ENCODE measurements at regions not wholly inside any gene's neighbourhood (a gene's known extent, or its start where the extent isn't known, plus 50 kb on each side); places are given as distances from the start of the nearest gene placed in this dataset.

GRCh38 chr2:238655974-238656722 is 191.7 kb upstream of the TWIST2 start:
- POLR2A ChIA-PET: no interaction called here
- Mint-ChIP-seq H3K9me3 (peaks cover 0 to 10% (median 0%) of the 10 kb centered on the region in 9 donors), H3K27ac (no peak overlapping the region)

GRCh38 chr2:238657132-238658053 is 190.5 kb upstream of the TWIST2 start:
- ATAC-seq: no peak
- no peak for DNase-seq
- H3K27ac Mint-ChIP-seq: no peak overlapping the region
- H3K4me3 Mint-ChIP-seq: no peak overlapping the region
- peaks cover 0 to 16% (median 0%) of the 10 kb centered on the region in 9 donors for H3K9me3 Mint-ChIP-seq
- H3K36me3 Mint-ChIP-seq: peaks cover 0 to 5% (median 0%) of the 10 kb centered on the region in 3 donors
- POLR2A ChIA-PET: no interaction called here
- H3K27me3 Mint-ChIP-seq: peaks cover 3 to 8% (median 6%) of the 10 kb centered on the region in 5 donors
- no peaks in the 10 kb centered on the region for H3K4me1 Mint-ChIP-seq

More at GRCh38 chr2:238655974-238656722, 191.7 kb upstream of the TWIST2 start:
- peaks cover 0 to 2% (median 0%) of the 10 kb centered on the region in 3 donors for H3K36me3 Mint-ChIP-seq
- H3K27me3 Mint-ChIP-seq: peaks cover 2 to 18% (median 8%) of the 10 kb centered on the region in 5 donors
- H3K4me1 Mint-ChIP-seq: no peaks in the 10 kb centered on the region
- no peak for DNase-seq
- no peak overlapping the region for H3K4me3 Mint-ChIP-seq
- ATAC-seq: no peak

GRCh38 chr2:238658054-238658407 is 189.9 kb upstream of the TWIST2 start:
- Mint-ChIP-seq H3K27ac (no peak overlapping the region), H3K36me3 (peaks cover 0 to 5% (median 0%) of the 10 kb centered on the region in 3 donors)

GRCh38 chr2:238658820-238659219 is 189.1 kb upstream of the TWIST2 start:
- Mint-ChIP-seq H3K27me3 (peaks cover 5 to 9% (median 8%) of the 10 kb centered on the region in 5 donors), H3K4me3 (no peak overlapping the region), H3K9me3 (peaks cover 0 to 28% (median 4%) of the 10 kb centered on the region in 9 donors), H3K4me1 (no peaks in the 10 kb centered on the region), H3K27ac (no peak overlapping the region), H3K36me3 (peaks cover 0 to 7% (median 0%) of the 10 kb centered on the region in 3 donors)
- ATAC-seq: no peak
- POLR2A ChIA-PET: no interaction called here
- DNase-seq: no peak

More at GRCh38 chr2:238658054-238658407, 189.9 kb upstream of the TWIST2 start:
- H3K27me3 Mint-ChIP-seq: peaks cover 0 to 8% (median 7%) of the 10 kb centered on the region in 5 donors
- peaks cover 0 to 21% (median 4%) of the 10 kb centered on the region in 9 donors for H3K9me3 Mint-ChIP-seq
- DNase-seq: no peak
- H3K4me3 Mint-ChIP-seq: no peak overlapping the region
- ATAC-seq: no peak
- H3K4me1 Mint-ChIP-seq: no peaks in the 10 kb centered on the region
- POLR2A ChIA-PET: no interaction called here

- Mint-ChIP-seq H3K36me3 (peaks cover 0 to 9% (median 0%) of the 10 kb centered on the region in 3 donors), H3K27ac (no peak overlapping the region), H3K27me3 (peaks cover 7 to 12% (median 10%) of the 10 kb centered on the region in 5 donors), H3K9me3 (peaks cover 0 to 30% (median 6%) of the 10 kb centered on the region in 9 donors), H3K4me1 (no peaks in the 10 kb centered on the region), H3K4me3 (no peak overlapping the region)
- POLR2A ChIA-PET: no interaction called here
- ATAC-seq (no peak), DNase-seq (no peak)
These were observed 188.7 kb upstream of the TWIST2 start for GRCh38 chr2:238659231-238659630.

- H3K27me3 Mint-ChIP-seq: peaks cover 5 to 32% (median 18%) of the 10 kb centered on the region in 5 donors
- POLR2A ChIA-PET: no interaction called here
- H3K4me3 Mint-ChIP-seq: no peak overlapping the region
- no peak overlapping the region for H3K27ac Mint-ChIP-seq
- ATAC-seq (no peak), DNase-seq (no peak)
- peaks cover 0 to 47% (median 10%) of the 10 kb centered on the region in 9 donors for H3K9me3 Mint-ChIP-seq
- H3K4me1 Mint-ChIP-seq: no peaks in the 10 kb centered on the region
- H3K36me3 Mint-ChIP-seq: peaks cover 0 to 23% (median 0%) of the 10 kb centered on the region in 3 donors
These were observed 184.3 kb upstream of the TWIST2 start for GRCh38 chr2:238663586-238663985.

GRCh38 chr2:238665919-238666318 is 182.0 kb upstream of the TWIST2 start:
- no peak for DNase-seq
- peaks cover 0 to 28% (median 0%) of the 10 kb centered on the region in 3 donors for H3K36me3 Mint-ChIP-seq
- H3K4me3 Mint-ChIP-seq: no peak overlapping the region
- peaks cover 5 to 48% (median 21%) of the 10 kb centered on the region in 5 donors for H3K27me3 Mint-ChIP-seq
- POLR2A ChIA-PET: no interaction called here
- H3K27ac Mint-ChIP-seq: no peak overlapping the region
- ATAC-seq: no peak
- no peaks in the 10 kb centered on the region for H3K4me1 Mint-ChIP-seq
- peaks cover 0 to 58% (median 18%) of the 10 kb centered on the region in 9 donors for H3K9me3 Mint-ChIP-seq

- Mint-ChIP-seq H3K9me3 (peaks cover 0 to 58% (median 14%) of the 10 kb centered on the region in 9 donors), H3K27me3 (peaks cover 5 to 48% (median 19%) of the 10 kb centered on the region in 5 donors), H3K4me1 (no peaks in the 10 kb centered on the region), H3K27ac (no peak overlapping the region), H3K36me3 (peaks cover 0 to 23% (median 0%) of the 10 kb centered on the region in 3 donors), H3K4me3 (no peak overlapping the region)
- ATAC-seq (no peak), DNase-seq (no peak)
- POLR2A ChIA-PET: no interaction called here
These were observed 181.3 kb upstream of the TWIST2 start for GRCh38 chr2:238666543-238666942.

- peaks cover 0 to 23% (median 0%) of the 10 kb centered on the region in 3 donors for H3K36me3 Mint-ChIP-seq
- ATAC-seq: no peak
These were observed 180.9 kb upstream of the TWIST2 start for GRCh38 chr2:238667008-238667407.

GRCh38 chr2:238667639-238668038 is 180.2 kb upstream of the TWIST2 start:
- POLR2A ChIA-PET: no interaction called here

More at GRCh38 chr2:238667008-238667407, 180.9 kb upstream of the TWIST2 start:
- POLR2A ChIA-PET: no interaction called here
- Mint-ChIP-seq H3K27me3 (peaks cover 5 to 50% (median 19%) of the 10 kb centered on the region in 5 donors), H3K27ac (no peak overlapping the region), H3K4me1 (no peaks in the 10 kb centered on the region), H3K9me3 (peaks cover 0 to 58% (median 13%) of the 10 kb centered on the region in 9 donors), H3K4me3 (no peak overlapping the region)
- DNase-seq: no peak

GRCh38 chr2:238668426-238668825 is 179.5 kb upstream of the TWIST2 start:
- POLR2A ChIA-PET: no interaction called here
- no peak overlapping the region for H3K27ac Mint-ChIP-seq
- no peaks in the 10 kb centered on the region for H3K4me1 Mint-ChIP-seq
- DNase-seq (no peak), ATAC-seq (no peak)
- peaks cover 0 to 49% (median 14%) of the 10 kb centered on the region in 9 donors for H3K9me3 Mint-ChIP-seq
- H3K36me3 Mint-ChIP-seq: peaks cover 0 to 23% (median 0%) of the 10 kb centered on the region in 3 donors
- no peak overlapping the region for H3K4me3 Mint-ChIP-seq
- peaks cover 7 to 56% (median 19%) of the 10 kb centered on the region in 5 donors for H3K27me3 Mint-ChIP-seq

More at GRCh38 chr2:238667639-238668038, 180.2 kb upstream of the TWIST2 start:
- ATAC-seq (no peak), DNase-seq (no peak)
- Mint-ChIP-seq H3K27ac (no peak overlapping the region), H3K4me3 (no peak overlapping the region), H3K4me1 (no peaks in the 10 kb centered on the region), H3K9me3 (peaks cover 0 to 57% (median 17%) of the 10 kb centered on the region in 9 donors), H3K36me3 (peaks cover 0 to 23% (median 0%) of the 10 kb centered on the region in 3 donors), H3K27me3 (peaks cover 8 to 56% (median 22%) of the 10 kb centered on the region in 5 donors)

GRCh38 chr2:238669046-238669445 is 178.8 kb upstream of the TWIST2 start:
- peaks cover 0 to 19% (median 0%) of the 10 kb centered on the region in 3 donors for H3K36me3 Mint-ChIP-seq
- H3K27me3 Mint-ChIP-seq: peaks cover 4 to 49% (median 16%) of the 10 kb centered on the region in 5 donors
- POLR2A ChIA-PET: no interaction called here
- DNase-seq (no peak), ATAC-seq (no peak)
- H3K9me3 Mint-ChIP-seq: peaks cover 0 to 48% (median 10%) of the 10 kb centered on the region in 9 donors
- no peak overlapping the region for H3K4me3 Mint-ChIP-seq
- H3K4me1 Mint-ChIP-seq: no peaks in the 10 kb centered on the region
- H3K27ac Mint-ChIP-seq: no peak overlapping the region

Data from naive thymus-derived CD8-positive, alpha-beta T cell (primary cell).